ENCODE measurements at regions not wholly inside any gene's neighbourhood (a gene's known extent, or its start where the extent isn't known, plus 50 kb on each side); places are given as distances from the start of the nearest gene placed in this dataset.

DNA sequence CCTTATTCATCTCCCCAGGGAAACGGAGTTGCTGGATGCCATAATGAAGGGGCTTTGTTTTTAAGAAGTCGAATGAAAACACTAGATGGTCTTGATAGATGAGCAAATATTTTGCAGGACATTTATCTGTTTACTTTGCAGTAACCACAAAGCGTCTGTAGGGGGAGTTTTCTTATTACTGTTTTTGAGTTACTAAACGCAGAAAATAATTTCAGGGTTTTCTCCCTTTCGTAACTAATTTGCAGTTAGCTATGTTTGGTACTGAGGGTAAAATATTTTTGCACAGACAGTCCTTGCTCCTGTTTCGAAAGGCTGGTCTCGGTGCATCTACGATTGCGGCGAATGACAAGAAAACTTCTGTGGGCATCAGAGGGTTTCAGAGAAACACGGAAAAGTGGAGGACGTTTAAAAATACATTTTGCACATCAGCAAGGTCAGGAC, 505.6 kb upstream of the MKI67 start:
- Mint-ChIP-seq H3K27me3 (ENCODE audit: unreplicated experiment) (peaks cover 5% of the 10 kb centered on the region), H3K4me1 (ENCODE audit: low read depth, unreplicated experiment) (no peaks in the 10 kb centered on the region), H3K4me3 (ENCODE audit: unreplicated experiment) (no peak overlapping the region), H3K36me3 (ENCODE audit: unreplicated experiment) (no peaks in the 10 kb centered on the region), H3K27ac (ENCODE audit: unreplicated experiment) (peak overlapping the region; percentile 3), H3K9me3 (ENCODE audit: unreplicated experiment) (peaks cover 2% of the 10 kb centered on the region)
- no peak for DNase-seq
- TF ChIP-seq, protein P1, sequence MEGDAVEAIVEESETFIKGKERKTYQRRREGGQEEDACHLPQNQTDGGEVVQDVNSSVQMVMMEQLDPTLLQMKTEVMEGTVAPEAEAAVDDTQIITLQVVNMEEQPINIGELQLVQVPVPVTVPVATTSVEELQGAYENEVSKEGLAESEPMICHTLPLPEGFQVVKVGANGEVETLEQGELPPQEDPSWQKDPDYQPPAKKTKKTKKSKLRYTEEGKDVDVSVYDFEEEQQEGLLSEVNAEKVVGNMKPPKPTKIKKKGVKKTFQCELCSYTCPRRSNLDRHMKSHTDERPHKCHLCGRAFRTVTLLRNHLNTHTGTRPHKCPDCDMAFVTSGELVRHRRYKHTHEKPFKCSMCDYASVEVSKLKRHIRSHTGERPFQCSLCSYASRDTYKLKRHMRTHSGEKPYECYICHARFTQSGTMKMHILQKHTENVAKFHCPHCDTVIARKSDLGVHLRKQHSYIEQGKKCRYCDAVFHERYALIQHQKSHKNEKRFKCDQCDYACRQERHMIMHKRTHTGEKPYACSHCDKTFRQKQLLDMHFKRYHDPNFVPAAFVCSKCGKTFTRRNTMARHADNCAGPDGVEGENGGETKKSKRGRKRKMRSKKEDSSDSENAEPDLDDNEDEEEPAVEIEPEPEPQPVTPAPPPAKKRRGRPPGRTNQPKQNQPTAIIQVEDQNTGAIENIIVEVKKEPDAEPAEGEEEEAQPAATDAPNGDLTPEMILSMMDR (IDR thresholded peaks at IDR 0.05; ENCODE audit: partially characterized antibody, unreplicated experiment), result peak; percentile 88

DNA sequence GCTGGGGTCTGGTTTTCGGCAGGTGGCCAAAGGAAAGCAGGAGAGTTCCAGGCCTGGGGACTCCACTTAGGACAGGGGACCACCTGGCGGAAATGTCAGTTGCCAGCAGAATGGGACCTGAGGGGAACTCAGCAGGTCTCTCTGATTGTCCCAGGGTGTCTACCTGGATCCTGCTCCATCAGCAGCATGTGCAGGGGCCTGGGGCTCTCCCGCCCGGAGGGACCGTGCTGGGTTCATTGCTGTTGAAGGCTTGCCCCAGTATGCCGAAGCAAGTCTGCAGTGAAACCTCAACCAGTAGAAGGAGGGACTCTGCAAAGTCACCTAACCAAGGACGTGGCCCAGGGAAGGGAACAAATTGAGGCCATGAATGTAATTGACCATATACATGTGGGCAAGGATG, 506.5 kb upstream of the MKI67 start:
- Mint-ChIP-seq H3K9me3 (ENCODE audit: unreplicated experiment) (no peaks in the 10 kb centered on the region), H3K4me3 (ENCODE audit: unreplicated experiment) (no peak overlapping the region), H3K27ac (ENCODE audit: unreplicated experiment) (no peak overlapping the region), H3K27me3 (ENCODE audit: unreplicated experiment) (peaks cover 5% of the 10 kb centered on the region), H3K4me1 (ENCODE audit: low read depth, unreplicated experiment) (no peaks in the 10 kb centered on the region), H3K36me3 (ENCODE audit: unreplicated experiment) (no peaks in the 10 kb centered on the region)
- no peak for DNase-seq
- TF ChIP-seq, protein P1 (IDR thresholded peaks at IDR 0.05; ENCODE audit: partially characterized antibody, unreplicated experiment), result no peak

DNA sequence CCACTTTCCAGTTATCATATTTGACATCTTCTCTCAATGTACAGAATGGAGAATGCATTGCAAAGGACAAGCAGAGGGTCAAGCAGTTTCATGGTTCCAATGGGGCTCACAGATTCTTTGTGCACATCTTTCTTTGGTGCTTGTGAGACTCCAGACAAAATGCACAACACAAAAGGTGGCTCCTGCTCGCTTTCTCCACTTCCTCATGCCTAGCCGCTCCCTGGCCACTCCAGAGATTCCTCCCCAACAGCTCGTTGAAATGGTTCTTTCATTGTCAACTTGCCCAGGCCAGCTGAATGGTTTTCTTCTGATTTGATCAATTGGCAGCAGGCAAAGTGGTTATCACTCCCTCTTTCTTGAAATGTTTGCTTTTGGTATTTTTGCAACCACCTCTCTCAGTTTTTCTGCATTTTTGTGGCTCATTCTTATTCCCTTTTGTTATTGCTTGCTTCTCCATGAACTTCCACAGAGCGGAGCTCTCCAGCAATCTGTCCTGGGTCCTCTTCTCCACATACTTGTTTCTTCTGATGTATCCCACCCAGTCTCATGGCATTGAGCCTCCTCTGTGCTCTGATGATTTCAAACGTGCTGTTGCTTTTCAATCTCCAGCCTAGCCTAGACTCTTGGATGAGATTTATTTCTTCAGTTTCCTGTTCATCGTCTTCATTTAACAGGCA, 507.8 kb upstream of the MKI67 start:
- DNase-seq, result no peak
- H3K4me3 Mint-ChIP-seq (ENCODE audit: unreplicated experiment), result no peak overlapping the region
- no peaks in the 10 kb centered on the region for H3K4me1 Mint-ChIP-seq (ENCODE audit: low read depth, unreplicated experiment)
- H3K27ac Mint-ChIP-seq (ENCODE audit: unreplicated experiment), result no peak overlapping the region
- no peaks in the 10 kb centered on the region for H3K36me3 Mint-ChIP-seq (ENCODE audit: unreplicated experiment)
- TF ChIP-seq, protein P1 (IDR thresholded peaks at IDR 0.05; ENCODE audit: partially characterized antibody, unreplicated experiment), result no peak
- H3K9me3 Mint-ChIP-seq (ENCODE audit: unreplicated experiment), result no peaks in the 10 kb centered on the region
- H3K27me3 Mint-ChIP-seq (ENCODE audit: unreplicated experiment), result peaks cover 2% of the 10 kb centered on the region

DNA sequence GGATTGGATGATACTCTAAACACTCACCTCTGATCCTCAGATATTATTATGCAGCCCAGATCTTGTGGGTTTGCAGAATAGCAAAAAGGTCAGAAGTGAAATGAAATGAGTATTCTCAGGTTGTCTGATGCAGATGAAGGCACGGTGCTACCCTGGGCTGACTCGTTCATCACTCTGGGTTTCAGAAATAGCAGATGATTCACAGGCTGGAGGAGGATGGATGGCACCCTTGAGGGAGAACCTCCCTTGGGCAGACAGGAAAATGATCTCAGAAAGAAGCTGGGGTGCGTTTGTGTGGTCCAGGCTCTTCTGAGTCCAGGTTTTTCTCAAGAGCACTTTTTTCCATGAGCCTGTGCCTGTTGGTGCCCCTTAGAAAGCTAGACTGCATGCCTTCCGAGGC, 515.8 kb upstream of the MKI67 start:
- Mint-ChIP-seq H3K27ac (ENCODE audit: unreplicated experiment) (no peak overlapping the region), H3K27me3 (ENCODE audit: unreplicated experiment) (no peaks in the 10 kb centered on the region), H3K4me1 (ENCODE audit: low read depth, unreplicated experiment) (no peaks in the 10 kb centered on the region), H3K36me3 (ENCODE audit: unreplicated experiment) (no peaks in the 10 kb centered on the region), H3K4me3 (ENCODE audit: unreplicated experiment) (no peak overlapping the region), H3K9me3 (ENCODE audit: unreplicated experiment) (no peaks in the 10 kb centered on the region)
- TF ChIP-seq, protein P1 (IDR thresholded peaks at IDR 0.05; ENCODE audit: partially characterized antibody, unreplicated experiment), result no peak
- no peak for DNase-seq

DNA sequence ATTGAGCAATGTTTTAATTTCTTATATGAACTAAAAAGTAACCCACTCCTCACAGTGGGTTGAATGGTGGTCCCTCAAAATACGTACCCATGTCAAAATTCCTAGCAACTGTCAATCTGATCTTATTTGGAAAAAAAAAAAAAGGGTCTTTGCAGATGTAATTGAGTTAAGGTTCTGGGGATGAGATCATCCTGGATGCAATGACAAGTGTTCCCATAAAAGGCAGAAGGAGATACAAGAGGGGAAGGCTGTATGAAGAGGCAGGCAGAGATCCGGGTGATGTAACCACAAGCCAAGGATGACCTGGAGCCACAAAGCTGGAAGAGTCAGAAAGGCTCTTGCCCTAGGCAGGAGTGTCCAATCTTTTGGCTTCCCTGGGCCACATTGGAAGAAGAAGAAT, 516.3 kb upstream of the MKI67 start:
- no peak overlapping the region for H3K27ac Mint-ChIP-seq (ENCODE audit: unreplicated experiment)
- no peaks in the 10 kb centered on the region for H3K4me1 Mint-ChIP-seq (ENCODE audit: low read depth, unreplicated experiment)
- no peak overlapping the region for H3K4me3 Mint-ChIP-seq (ENCODE audit: unreplicated experiment)
- no peaks in the 10 kb centered on the region for H3K9me3 Mint-ChIP-seq (ENCODE audit: unreplicated experiment)
- no peak for DNase-seq
- no peaks in the 10 kb centered on the region for H3K27me3 Mint-ChIP-seq (ENCODE audit: unreplicated experiment)
- H3K36me3 Mint-ChIP-seq (ENCODE audit: unreplicated experiment), result no peaks in the 10 kb centered on the region
- TF ChIP-seq, protein P1 (IDR thresholded peaks at IDR 0.05; ENCODE audit: partially characterized antibody, unreplicated experiment), result no peak
